HG03175 (cell line): ENCODE measurements at regions not wholly inside any gene's neighbourhood (a gene's known extent, or its start where the extent isn't known, plus 50 kb on each side); places are given as distances from the start of the nearest gene placed in this dataset.
"Not testable (repeated sequence)": the region's sequence is repeated elsewhere in the genome, so short reads cannot be mapped to it uniquely, and the experiment has no call there.

Experiments
- ATAC-seq: cut with Tn5 transposase; IDR thresholded peaks from one replicate; pipeline ENCODE4 v1.9.1; 2021; ENCODE audit warnings: mild to moderate bottlenecking, moderate library complexity; ENCODE audit not compliant: unreplicated experiment

DNA sequence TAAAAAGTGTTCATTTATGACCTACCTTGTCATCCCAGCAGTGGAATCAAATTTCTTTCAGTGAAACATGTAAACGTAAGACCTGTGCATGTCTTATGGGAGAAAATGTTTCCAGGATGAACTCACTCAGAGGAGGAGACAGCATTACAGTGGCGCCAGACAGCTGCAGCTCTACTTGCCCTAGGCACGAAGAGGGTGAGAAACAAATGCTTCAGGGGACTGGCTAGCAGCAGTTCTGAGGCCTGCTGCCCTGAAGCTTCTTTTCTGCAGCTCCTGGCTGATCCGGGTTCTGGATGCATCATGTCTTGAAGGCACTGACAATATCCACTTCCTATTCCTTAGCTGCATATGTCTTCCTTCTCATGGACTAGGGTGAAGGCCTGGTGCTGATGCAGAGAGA is 120.2 kb downstream of the QRSL1 start:
- no peak for ATAC-seq

DNA sequence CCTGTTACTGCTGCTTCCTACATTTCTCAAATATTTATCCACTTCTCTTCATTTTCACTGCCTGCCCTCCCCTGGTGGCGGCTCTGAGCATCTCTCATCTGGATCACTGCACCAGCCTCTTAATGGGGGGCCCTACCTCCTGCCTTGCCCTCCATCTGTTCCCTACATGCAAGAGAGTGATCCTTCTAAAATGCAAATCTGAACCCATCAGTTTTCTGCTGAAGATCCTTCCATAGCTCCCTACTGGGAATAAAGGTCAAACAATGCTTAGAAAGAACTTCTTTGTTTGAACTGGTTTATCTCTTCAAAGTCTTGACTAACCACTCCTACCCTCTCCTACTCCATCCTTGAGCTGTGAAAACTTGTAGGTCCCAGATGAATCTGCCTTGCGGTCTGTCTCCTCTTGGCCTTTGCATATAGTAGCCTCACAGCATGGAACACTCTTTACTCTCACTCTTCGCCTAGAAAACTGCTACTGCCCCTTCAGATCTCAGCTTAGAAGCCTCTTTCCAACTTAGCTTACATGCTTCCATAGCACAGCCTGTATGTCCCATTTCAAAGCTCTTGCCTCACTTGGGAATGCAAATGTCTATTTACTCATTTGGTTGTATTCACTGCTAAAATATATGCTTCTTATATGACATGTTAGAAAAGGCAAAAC is 119.3 kb downstream of the QRSL1 start:
- no peak for ATAC-seq

DNA sequence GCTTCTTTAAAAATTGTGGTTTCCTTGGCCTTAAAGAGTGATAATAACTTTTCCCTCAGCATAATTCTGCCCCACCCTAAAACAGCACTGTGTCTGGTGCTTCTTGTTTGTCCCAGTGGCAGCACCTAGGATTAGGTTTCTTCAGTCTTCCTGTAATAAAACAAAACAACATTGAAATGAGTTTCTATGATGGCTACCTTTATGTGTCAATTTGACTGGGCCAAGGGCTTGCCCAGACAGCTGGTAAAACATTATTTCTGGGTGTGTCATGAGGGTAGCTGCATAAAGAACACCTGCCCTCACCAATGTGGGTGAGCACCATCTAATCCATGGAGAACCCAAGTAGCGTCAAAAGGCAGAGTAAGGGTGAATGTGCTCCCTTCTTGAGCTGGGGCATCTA is 117.8 kb downstream of the QRSL1 start:
- no peak for ATAC-seq

GRCh38 chr6:106746652-106747051 is 117.3 kb downstream of the QRSL1 start:
- ATAC-seq, result no peak

DNA sequence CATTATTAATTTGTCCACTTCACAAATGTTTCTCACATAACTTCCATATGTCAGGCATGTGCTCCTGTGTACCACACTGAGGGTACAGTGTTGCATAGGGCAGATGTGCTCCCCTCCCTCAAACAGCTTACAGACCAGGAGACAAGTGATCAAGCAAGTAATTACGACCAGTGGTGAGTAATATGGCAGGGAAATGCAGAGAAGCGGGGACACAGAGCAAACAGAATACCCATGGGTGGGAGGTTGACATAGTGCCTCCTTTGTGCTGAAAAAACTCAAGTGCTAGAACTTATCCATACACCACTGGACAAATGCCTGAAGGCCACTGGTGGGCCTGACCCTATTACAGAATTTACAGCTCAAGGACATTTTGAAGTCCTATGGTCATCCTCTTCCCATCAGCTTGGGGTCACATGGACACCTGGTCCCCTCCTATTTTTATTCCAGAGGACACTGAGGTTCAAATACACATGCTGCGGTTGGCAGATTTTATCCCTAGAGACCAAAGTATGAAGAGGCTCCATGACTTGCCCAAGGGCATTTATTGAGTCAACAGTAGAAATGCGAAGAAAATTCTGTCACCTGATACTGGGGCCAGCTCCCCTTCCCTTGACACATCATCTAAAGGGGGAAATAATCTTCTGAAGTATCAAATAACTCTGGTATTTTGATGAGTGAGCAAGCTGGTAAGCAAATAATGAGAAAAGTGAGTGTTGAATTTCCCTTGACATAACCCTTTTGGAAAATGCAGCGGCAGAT is 116.6 kb downstream of the QRSL1 start:
- no peak for ATAC-seq

DNA sequence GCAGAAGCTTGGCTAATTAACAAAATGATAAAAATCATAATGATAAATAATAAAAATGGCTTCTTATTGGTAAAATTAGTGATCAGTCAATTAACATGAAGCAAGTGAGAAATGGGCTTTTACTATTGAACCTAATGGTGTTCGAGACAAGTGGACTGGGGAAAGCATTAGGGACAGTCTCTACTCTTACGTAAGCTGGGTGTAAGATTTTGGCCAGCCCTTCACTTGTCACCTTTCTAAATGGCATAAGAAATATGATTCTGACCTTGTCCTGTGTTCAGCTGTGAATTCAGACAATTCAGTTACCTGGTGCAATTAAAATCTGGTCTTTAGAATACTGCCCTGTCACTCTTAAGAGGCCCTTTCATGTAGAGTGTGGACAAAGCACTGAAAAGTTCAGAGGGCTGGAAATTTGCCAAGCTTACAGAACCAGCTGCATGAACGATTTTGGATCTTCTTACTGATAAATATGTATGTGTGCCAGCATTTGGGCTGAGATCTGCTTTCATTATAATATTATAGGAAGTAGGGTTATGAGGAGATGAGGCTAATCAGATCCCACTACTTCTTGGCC is 115.9 kb downstream of the QRSL1 start:
- ATAC-seq, result no peak

DNA sequence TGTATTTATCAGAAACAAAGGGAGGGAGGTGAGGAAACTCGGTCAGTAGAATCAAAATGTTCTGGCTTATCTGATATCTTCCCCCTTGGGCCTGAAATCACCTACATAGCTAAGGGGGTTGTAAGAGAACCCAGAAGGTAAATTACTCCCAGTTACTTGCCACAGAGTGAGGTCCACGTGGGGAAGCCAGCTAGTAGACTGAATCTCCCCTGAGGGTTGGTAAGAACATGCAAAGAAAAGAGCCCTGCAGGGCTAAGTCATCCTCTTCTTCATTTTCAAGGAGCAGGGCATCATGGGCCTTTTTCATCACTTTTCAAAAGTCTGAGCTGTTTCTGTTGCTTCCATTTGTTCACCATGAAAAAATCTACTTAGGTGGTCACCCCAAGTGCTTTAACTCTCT is 115.4 kb downstream of the QRSL1 start:
- ATAC-seq, result no peak

- ATAC-seq, result not testable (repeated sequence)
Measured at GRCh38 chr6:106744029-106744428, 114.7 kb downstream of the QRSL1 start.

DNA sequence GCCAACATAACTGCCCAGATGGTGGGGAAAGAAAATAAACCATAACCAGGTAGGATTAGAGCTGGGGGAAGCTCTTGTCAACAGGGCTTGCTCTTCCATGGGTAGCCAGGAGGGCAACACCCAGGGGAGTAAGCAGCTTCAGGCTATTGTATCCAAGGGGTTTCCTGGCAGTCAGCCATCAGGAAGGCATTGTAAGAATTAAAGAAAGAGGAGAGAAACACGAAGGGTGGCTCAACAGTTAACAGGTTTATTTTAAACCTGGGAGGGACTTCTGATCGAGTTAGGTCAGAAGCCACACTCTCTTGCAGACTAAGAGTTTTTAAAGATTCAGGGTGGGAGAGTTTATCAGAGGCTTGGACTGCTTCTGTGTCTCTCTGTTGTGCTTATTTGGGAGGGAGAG is 114.2 kb downstream of the QRSL1 start:
- no peak for ATAC-seq

- ATAC-seq, result no peak
Measured at GRCh38 chr6:106740287-106740686, 110.9 kb downstream of the QRSL1 start.

DNA sequence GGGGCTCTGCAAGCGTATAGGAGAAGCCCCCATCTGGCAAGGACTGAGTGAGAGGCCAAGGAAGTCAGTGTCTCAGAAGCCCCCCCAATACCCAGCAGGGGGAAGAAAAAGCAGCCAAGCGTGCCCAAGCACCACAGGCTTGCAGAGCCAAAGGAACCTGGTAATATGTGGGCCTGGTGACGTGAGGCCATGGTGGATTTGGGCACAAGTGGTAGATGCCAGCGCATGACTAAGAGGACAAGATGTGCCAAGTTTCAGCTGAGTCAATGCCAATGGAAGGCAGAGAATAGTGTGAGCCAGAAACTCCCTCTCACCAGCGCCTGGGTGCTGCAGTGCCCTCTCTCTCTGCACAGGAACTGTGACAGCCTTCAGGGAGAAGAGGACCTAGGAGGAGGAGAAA is 110.0 kb downstream of the QRSL1 start:
- no peak for ATAC-seq

DNA sequence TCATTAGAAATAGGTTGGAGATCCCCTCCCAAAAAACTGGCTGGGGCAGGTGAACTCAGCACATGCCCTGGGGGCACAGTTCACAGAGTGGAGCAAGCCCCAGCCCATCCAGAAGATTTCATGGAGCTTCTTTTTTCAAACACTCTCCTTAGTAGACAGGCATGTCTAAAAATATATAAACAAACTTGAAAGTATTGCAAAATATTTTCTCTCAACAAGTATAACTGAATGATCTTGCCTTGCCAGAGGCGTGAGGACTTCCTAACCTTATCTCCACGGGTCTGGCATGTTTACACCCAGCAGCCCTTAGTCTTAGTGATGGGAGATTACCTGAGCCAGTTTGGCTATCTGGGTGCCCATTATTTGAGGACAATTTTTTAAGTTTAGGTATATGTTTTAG is 107.1 kb downstream of the QRSL1 start:
- no peak for ATAC-seq

DNA sequence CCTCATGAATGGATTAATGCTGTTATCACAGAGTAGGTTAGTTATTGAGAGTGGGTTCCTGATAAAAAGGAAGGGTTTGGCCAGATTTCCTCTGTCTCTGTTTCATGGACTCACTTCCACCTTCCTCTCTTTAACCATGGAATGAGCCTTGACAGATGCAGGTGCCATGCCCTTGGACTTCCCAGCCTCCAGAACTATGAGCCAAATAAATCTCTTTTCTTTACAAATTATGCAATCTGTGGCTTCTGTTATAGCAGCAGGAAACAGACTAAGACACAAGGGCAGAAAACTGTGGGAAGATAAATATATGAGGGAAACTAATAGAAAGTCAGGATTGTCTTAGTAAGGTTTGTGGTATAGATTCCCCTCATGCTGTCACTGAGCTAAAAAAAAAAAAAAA is 106.5 kb downstream of the QRSL1 start:
- ATAC-seq, result no peak

GRCh38 chr6:106735136-106735633 is 105.8 kb downstream of the QRSL1 start:
- ATAC-seq, result no peak

DNA sequence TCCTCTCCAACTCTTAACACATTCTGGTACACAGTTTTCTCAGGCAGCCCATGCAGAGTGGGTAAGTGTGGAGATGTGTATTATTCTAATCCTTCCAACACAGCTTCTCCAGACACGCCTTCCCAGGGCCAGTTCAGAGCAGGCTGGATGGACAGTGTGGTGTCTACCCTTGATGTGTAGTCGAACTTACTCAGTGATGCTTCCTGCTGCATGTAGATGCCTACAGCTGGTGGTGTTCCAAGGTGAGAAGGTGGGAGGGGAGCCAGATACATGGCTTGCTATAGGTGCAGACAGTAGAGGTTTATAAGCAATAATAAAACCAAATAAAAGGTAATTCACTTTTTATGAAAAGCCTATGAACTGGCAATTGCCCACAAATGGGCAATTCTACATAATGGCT is 104.0 kb downstream of the QRSL1 start:
- ATAC-seq, result no peak

GRCh38 chr6:106732376-106732940 is 103.1 kb downstream of the QRSL1 start:
- no peak for ATAC-seq

DNA sequence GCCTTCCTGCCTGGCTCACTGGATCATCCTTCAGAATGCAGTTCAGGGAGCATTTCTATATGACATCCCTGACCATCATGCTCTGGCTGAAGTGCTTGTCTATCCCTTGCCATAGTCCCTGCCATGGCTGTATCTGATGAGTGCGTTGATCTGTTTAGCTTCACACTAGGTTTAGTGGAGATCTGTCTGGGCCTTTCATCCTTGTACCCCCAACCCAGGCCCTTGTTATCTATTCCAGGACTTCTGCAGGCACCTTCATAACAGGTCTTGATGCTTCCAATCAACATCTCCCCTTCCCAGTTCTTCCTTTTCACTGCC is 102.4 kb downstream of the QRSL1 start:
- ATAC-seq, result no peak

DNA sequence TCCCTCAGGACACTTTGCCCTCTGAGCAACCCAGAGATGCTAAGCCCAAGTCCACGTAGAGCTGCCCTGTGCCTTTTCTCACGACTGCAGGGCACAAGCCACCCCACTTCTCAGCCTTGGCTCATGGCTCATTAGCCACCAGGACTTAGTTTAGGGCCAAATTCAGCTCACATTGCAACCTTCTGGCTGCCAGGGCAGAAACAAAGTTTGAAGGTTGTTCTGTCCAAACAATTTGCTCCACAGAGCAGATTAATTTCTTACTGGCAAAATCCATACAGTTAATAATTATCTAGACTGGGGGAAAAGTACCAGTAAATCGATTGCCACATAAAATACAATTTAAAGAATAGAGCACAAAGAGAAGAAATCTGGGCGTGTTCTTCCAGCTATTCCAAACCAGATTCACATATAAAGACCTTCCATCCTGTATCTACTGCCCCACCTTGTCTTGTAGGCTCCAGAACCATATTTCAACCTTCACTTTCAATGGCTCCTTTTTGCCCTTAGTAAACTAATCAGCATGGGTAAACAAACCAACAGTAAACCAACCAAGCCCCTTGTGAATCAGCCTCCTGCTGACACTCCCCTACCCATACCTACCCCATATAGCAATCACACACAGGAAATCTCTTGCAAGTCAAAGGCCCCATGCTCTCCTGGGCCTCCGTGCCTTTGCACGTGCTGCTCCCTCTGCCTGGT is 101.9 kb downstream of the QRSL1 start:
- no peak for ATAC-seq

DNA sequence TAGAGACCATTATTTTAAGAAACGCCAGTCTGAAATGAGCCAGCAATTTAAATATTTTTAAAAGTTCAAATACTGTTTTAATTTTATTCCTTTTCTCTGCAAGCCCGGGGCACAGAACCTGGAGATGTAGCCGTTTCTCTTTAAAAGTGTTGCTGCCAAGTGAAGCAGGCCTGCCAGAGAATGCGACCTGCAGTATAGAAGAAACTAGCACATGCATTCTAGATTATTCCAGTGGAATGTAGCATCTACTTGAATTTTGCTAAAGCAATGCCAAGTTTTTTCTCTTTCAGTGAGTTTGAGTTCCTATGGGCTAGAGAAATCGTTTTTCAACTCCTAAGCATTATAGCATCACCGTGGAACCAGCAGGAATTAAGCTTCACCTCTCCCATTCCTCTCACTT is 101.3 kb downstream of the QRSL1 start:
- ATAC-seq, result no peak

DNA sequence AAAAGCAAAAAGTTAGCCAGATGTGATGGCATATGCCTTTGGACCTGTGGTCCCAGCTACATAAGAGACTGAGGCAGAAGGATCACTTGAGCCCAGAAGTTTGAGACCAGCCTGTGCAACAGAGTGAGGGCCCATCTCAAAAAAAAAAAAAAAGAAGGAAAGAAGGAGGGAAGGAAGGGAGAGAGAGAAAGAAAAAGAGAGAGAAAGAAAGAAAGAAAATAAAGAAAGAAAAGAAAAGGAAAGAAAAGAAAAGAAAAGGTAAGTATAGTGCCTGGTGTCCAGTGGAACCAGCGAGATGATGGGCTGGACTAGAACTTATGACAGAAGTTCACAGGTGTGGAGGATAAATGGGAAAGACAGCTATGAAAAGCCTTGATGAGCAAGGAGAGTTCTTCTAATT is 100.9 kb downstream of the QRSL1 start:
- no peak for ATAC-seq

- ATAC-seq, result no peak
Measured at GRCh38 chr6:106729841-106730240, 100.5 kb downstream of the QRSL1 start.
